ENCODE measurements at regions not wholly inside any gene's neighbourhood (a gene's known extent, or its start where the extent isn't known, plus 50 kb on each side); places are given as distances from the start of the nearest gene placed in this dataset.

GRCh38 chr1:173295995-173296394, 88.9 kb upstream of the TNFSF4 start:
- no peaks in the 10 kb centered on the region for H3K27me3 ChIP-seq (ENCODE audit: control insufficient read depth, insufficient read depth, low read length)
- no peaks in the 10 kb centered on the region for H3K36me3 ChIP-seq (ENCODE audit: control insufficient read depth, insufficient read depth, low read length)
- TF ChIP-seq CTCF (IDR thresholded peaks at IDR 0.05; ENCODE audit: insufficient read depth, low read length, poor library complexity, severe bottlenecking) = no peak
- DNase-seq (ENCODE audit: low read depth) = no peak
- H3K4me3 ChIP-seq (ENCODE audit: low read depth, low read length) = no peak overlapping the region

DNA sequence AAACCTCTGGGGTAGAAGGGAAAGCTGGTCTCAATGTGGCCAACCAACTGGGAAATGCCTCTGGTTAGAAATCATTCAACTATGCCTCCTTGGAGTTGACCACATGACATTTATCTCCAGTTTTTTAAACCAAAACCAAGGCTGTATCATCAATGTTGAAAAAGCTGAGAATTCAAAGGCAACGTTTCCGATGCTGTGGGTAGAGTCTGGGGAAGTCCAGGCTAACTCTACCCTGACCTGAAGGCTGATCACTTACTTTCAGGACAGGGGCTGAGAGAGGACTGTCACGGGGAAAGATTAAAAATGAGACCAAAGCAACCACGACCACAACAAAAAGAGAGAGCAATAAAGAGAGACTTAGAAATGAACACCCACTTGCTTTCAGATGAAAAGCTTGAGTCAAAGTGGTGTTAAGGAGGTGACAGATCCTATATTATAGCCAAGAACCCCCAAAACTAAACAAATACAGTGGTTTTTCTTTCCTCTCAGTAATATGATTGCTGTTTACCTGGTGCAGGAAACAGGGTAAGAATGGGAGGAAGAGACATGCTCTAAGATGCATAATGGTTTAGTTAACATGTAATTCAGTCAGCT, 90.8 kb upstream of the TNFSF4 start:
- no peak for DNase-seq (ENCODE audit: low read depth)

GRCh38 chr1:173300061-173301044, 93.2 kb upstream of the TNFSF4 start:
- no peak overlapping the region for H3K4me3 ChIP-seq (ENCODE audit: low read depth, low read length)
- no peak for TF ChIP-seq CTCF (IDR thresholded peaks at IDR 0.05; ENCODE audit: insufficient read depth, low read length, poor library complexity, severe bottlenecking)
- DNase-seq (ENCODE audit: low read depth) = no peak

More for the DNA sequence above, 90.8 kb upstream of the TNFSF4 start:
- Histone ChIP-seq H3K4me3 (ENCODE audit: low read depth, low read length) (no peak overlapping the region), H3K36me3 (ENCODE audit: control insufficient read depth, insufficient read depth, low read length) (no peaks in the 10 kb centered on the region), H3K27me3 (ENCODE audit: control insufficient read depth, insufficient read depth, low read length) (no peaks in the 10 kb centered on the region)
- TF ChIP-seq CTCF (IDR thresholded peaks at IDR 0.05; ENCODE audit: insufficient read depth, low read length, poor library complexity, severe bottlenecking) = no peak

GRCh38 chr1:173301507-173301906, 94.4 kb upstream of the TNFSF4 start:
- TF ChIP-seq CTCF (IDR thresholded peaks at IDR 0.05; ENCODE audit: insufficient read depth, low read length, poor library complexity, severe bottlenecking) = no peak
- DNase-seq (ENCODE audit: low read depth) = no peak
- no peaks in the 10 kb centered on the region for H3K36me3 ChIP-seq (ENCODE audit: control insufficient read depth, insufficient read depth, low read length)
- H3K27me3 ChIP-seq (ENCODE audit: control insufficient read depth, insufficient read depth, low read length) = no peaks in the 10 kb centered on the region
- no peak overlapping the region for H3K4me3 ChIP-seq (ENCODE audit: low read depth, low read length)

More at GRCh38 chr1:173300061-173301044, 93.2 kb upstream of the TNFSF4 start:
- Histone ChIP-seq H3K27me3 (ENCODE audit: control insufficient read depth, insufficient read depth, low read length) (no peaks in the 10 kb centered on the region), H3K36me3 (ENCODE audit: control insufficient read depth, insufficient read depth, low read length) (no peaks in the 10 kb centered on the region)

DNA sequence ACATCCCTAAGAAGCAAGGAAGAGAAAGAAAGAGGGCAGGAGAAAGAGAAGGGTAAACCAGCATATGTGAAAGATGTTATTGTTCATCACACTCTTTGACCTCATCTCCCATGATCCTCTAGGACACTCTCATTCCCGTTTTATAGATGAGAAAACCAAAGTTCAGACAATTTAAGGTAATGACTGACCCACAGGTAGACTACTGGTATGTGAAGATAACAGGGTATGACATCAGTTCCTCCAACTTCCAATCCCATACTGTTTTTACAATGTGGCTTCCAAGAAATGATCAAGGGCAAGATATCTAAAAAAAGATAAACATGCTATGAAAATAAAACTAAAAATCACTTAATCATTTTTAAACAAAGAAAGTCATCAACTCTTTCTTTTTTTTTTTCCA, 95.2 kb upstream of the TNFSF4 start:
- DNase-seq (ENCODE audit: low read depth) = no peak
- no peak for TF ChIP-seq CTCF (IDR thresholded peaks at IDR 0.05; ENCODE audit: insufficient read depth, low read length, poor library complexity, severe bottlenecking)
- no peaks in the 10 kb centered on the region for H3K36me3 ChIP-seq (ENCODE audit: control insufficient read depth, insufficient read depth, low read length)
- H3K27me3 ChIP-seq (ENCODE audit: control insufficient read depth, insufficient read depth, low read length) = no peaks in the 10 kb centered on the region
- no peak overlapping the region for H3K4me3 ChIP-seq (ENCODE audit: low read depth, low read length)

Data from kidney epithelial cell (primary cell).